Skeletal muscle tissue (tissue), 3 donors: ENCODE measurements at regions not wholly inside any gene's neighbourhood (a gene's known extent, or its start where the extent isn't known, plus 50 kb on each side); places are given as distances from the start of the nearest gene placed in this dataset.
"Not testable (repeated sequence)": the region's sequence is repeated elsewhere in the genome, so short reads cannot be mapped to it uniquely, and the experiment has no call there.

Experiments used
- H3K27ac ChIP-seq: one replicate; pipeline ENCODE4 v1.7.0; 2013; ENCODE audit warnings: mild to moderate bottlenecking, low read depth, low read length, inconsistent platforms
- H3K27me3 ChIP-seq, 3 donors: one replicate each; pipeline ENCODE4 v1.7.0; 2013; ENCODE audit warnings: low read length in 3 of 3; ENCODE audit not compliant: control insufficient read depth in 3 of 3, insufficient read depth in 3 of 3
- H3K36me3 ChIP-seq, 3 donors: one replicate each; pipeline ENCODE4 v1.7.0; 2013; ENCODE audit warnings: low read length in 3 of 3; ENCODE audit not compliant: control insufficient read depth in 3 of 3, insufficient read depth in 3 of 3
- H3K4me1 ChIP-seq, 3 donors: one replicate each; pipeline ENCODE4 v1.7.0; 2013; ENCODE audit warnings: low read length in 3 of 3, mild to moderate bottlenecking in 3 of 3; ENCODE audit not compliant: control insufficient read depth in 3 of 3, insufficient read depth in 3 of 3
- H3K4me3 ChIP-seq, 3 donors: one replicate each; pipeline ENCODE4 v1.7.0; 2013; ENCODE audit warnings: low read length in 3 of 3
- H3K9ac ChIP-seq, 3 donors: one replicate each; pipeline ENCODE4 v1.7.0; 2013; ENCODE audit warnings: low read length in 3 of 3, mild to moderate bottlenecking in 3 of 3, moderate library complexity in 2 of 3, low read depth in 1 of 3
- H3K9me3 ChIP-seq, 3 donors: one replicate each; pipeline ENCODE4 v1.7.0; 2013; ENCODE audit warnings: low read length in 3 of 3; ENCODE audit not compliant: control insufficient read depth in 3 of 3
- donor health status: Osteomylitis.

- Histone ChIP-seq H3K4me1 (no peaks in the 10 kb centered on the region), H3K36me3 (no peaks in the 10 kb centered on the region), H3K27me3 (no peaks in the 10 kb centered on the region), H3K4me3 (no peak overlapping the region), H3K9ac (no peak overlapping the region), H3K27ac (no peak overlapping the region), H3K9me3 (peaks cover 3 to 13% (median 4%) of the 10 kb centered on the region in 3 donors)
Observed at GRCh38 chr14:37830271-37830670, 234.8 kb downstream of the TTC6 start.

GRCh38 chr14:37834275-37834674 lies 238.8 kb downstream of the TTC6 start:
- H3K36me3 ChIP-seq, result no peaks in the 10 kb centered on the region
- no peak overlapping the region for H3K9ac ChIP-seq
- H3K27ac ChIP-seq, result no peak overlapping the region
- H3K4me1 ChIP-seq, result no peaks in the 10 kb centered on the region
- no peaks in the 10 kb centered on the region for H3K27me3 ChIP-seq
- H3K9me3 ChIP-seq, result peaks cover 3 to 13% (median 4%) of the 10 kb centered on the region in 3 donors
- H3K4me3 ChIP-seq, result no peak overlapping the region

DNA sequence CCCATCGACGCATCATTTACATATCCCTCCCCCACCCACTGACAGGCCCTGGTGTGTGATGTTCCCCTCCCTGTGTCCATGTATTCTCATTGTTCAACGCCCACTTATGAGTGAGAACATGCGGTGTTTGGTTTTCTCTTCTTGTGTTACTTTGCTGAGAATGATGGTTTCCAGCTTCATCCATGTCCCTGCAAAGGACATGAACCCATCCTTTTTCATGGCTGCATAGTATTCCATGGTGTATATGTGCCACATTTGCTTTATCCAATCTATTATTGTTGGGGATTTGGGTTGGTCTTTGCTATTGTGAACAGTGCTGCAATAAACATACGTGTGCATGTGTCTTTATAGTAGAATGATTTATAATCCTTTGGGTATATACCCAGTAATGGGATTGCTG lies 243.3 kb downstream of the TTC6 start:
- H3K27me3 ChIP-seq, H3K9ac ChIP-seq, H3K4me3 ChIP-seq, H3K27ac ChIP-seq, H3K9me3 ChIP-seq, H3K4me1 ChIP-seq, H3K36me3 ChIP-seq: not testable (repeated sequence)

DNA sequence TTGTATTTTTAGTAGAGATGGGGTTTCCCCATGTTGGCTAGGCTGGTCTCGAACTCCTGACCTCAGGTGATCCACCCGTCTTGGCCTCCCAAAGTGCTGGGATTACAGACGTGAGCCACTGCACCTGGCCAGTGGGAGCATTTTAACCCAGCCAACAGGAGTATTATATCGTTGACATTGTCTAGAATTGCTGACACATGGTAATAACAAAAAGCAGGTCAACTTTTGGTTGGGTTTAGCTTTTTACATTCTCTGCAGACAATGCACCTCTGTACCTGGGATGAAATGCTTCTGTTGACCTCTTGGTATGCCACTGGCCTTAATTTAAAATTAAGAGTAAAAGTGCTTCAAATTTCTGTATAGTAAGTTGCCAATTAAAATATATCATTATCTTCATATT lies 245.6 kb downstream of the TTC6 start:
- not testable (repeated sequence) for H3K4me1 ChIP-seq, H3K9ac ChIP-seq, H3K4me3 ChIP-seq, H3K27ac ChIP-seq, H3K27me3 ChIP-seq, H3K36me3 ChIP-seq, H3K9me3 ChIP-seq

GRCh38 chr14:37842106-37842505 lies 246.7 kb downstream of the TTC6 start:
- no peaks in the 10 kb centered on the region for H3K36me3 ChIP-seq
- H3K4me1 ChIP-seq, result no peaks in the 10 kb centered on the region
- H3K9me3 ChIP-seq, result no peaks in the 10 kb centered on the region
- H3K9ac ChIP-seq, result no peak overlapping the region
- H3K4me3 ChIP-seq, result no peak overlapping the region
- no peak overlapping the region for H3K27ac ChIP-seq
- H3K27me3 ChIP-seq, result peaks cover 0 to 3% (median 0%) of the 10 kb centered on the region in 3 donors

GRCh38 chr14:37843954-37844607 lies 248.7 kb downstream of the TTC6 start:
- Histone ChIP-seq H3K4me3 (no peak overlapping the region), H3K4me1 (no peaks in the 10 kb centered on the region), H3K9ac (no peak overlapping the region), H3K27ac (no peak overlapping the region), H3K36me3 (no peaks in the 10 kb centered on the region), H3K27me3 (peaks cover 0 to 3% (median 0%) of the 10 kb centered on the region in 3 donors), H3K9me3 (no peaks in the 10 kb centered on the region)

- Histone ChIP-seq H3K9ac (no peak overlapping the region), H3K36me3 (no peaks in the 10 kb centered on the region), H3K4me3 (no peak overlapping the region), H3K27ac (no peak overlapping the region), H3K9me3 (no peaks in the 10 kb centered on the region), H3K4me1 (no peaks in the 10 kb centered on the region), H3K27me3 (peaks cover 0 to 3% (median 0%) of the 10 kb centered on the region in 3 donors)
Observed at GRCh38 chr14:37844614-37845013, 249.2 kb downstream of the TTC6 start.

DNA sequence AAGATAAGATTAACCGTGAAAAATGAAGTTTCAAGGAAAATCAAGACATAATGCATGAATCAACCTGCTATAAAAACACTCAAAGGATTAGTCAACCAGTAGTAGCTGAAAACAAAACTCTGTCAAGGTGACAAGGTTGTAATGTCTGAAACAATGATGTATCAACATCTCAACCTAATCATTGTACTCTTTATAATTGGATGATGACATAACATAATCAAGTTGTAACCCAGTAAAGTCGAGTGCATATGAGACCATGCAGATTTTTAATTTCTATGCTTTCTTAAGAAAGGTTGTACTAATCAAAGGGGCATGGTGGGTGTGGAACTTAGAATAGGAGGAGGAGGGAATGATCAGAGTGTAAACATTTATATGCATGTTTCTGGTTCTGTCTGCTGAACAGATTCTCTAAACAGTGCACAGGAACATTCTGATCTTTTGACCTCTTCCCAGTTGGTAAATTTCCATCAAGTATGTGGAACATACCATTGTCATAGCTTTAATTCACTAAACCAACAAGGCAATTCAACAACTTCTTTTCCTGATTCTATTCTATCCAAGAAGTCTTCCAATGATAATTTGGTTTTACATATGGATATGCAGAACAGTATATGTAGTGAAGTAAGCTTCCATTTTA lies 253.7 kb downstream of the TTC6 start:
- H3K27me3 ChIP-seq, result peaks cover 0 to under 1% (median 0%) of the 10 kb centered on the region in 3 donors
- H3K9ac ChIP-seq, result no peak overlapping the region
- no peaks in the 10 kb centered on the region for H3K36me3 ChIP-seq
- H3K27ac ChIP-seq, result no peak overlapping the region
- no peak overlapping the region for H3K4me3 ChIP-seq
- no peaks in the 10 kb centered on the region for H3K9me3 ChIP-seq
- no peaks in the 10 kb centered on the region for H3K4me1 ChIP-seq

GRCh38 chr14:37851054-37851453 lies 255.6 kb downstream of the TTC6 start:
- Histone ChIP-seq H3K9ac (no peak overlapping the region), H3K9me3 (no peaks in the 10 kb centered on the region), H3K27ac (no peak overlapping the region), H3K27me3 (no peaks in the 10 kb centered on the region), H3K36me3 (no peaks in the 10 kb centered on the region), H3K4me3 (no peak overlapping the region), H3K4me1 (no peaks in the 10 kb centered on the region)

- Histone ChIP-seq H3K27ac (no peak overlapping the region), H3K9me3 (no peaks in the 10 kb centered on the region), H3K27me3 (peaks cover 0 to 4% (median 3%) of the 10 kb centered on the region in 3 donors)
Observed at GRCh38 chr14:37855871-37856270, 260.4 kb downstream of the TTC6 start.

More at GRCh38 chr14:37855871-37856270, 260.4 kb downstream of the TTC6 start:
- Histone ChIP-seq H3K36me3 (no peaks in the 10 kb centered on the region), H3K4me1 (no peaks in the 10 kb centered on the region), H3K4me3 (no peak overlapping the region), H3K9ac (no peak overlapping the region)
